Common myeloid progenitor, CD34-positive (primary cell): ENCODE measurements at regions not wholly inside any gene's neighbourhood (a gene's known extent, or its start where the extent isn't known, plus 50 kb on each side); places are given as distances from the start of the nearest gene placed in this dataset.

Experiments
- CTCF ChIA-PET: fragments of 350-600 bp; sonication (Branson Sonifier 250); formaldehyde crosslinking; loops from one replicate; lab custom pipeline; 2021; ENCODE audit warnings: antibody characterized with exemption; lab: Charles Lee
- POLR2A ChIA-PET: fragments of 350-600 bp; sonication (Branson Sonifier 250); formaldehyde crosslinking; loops from one replicate; lab custom pipeline; 2021; ENCODE audit warnings: antibody characterized with exemption; lab: Charles Lee
- DNase-seq, 3 donors: peaks; one replicate each; pipeline versions ENCODE4 v3.0.0 to v3.0.0-alpha.2; 2013
- H3K27ac ChIP-seq, 2 experiments: 1 replicate in 1 of 2; 2 replicates in 1 of 2; pipeline ENCODE4 v1.7.0; 2013; ENCODE audit warnings: inconsistent platforms in 2 of 2, low read length in 2 of 2, mild to moderate bottlenecking in 2 of 2, low read depth in 1 of 2, moderate library complexity in 1 of 2; ENCODE audit not compliant: severe bottlenecking in 2 of 2, insufficient read depth in 1 of 2, poor library complexity in 1 of 2
- H3K27me3 ChIP-seq, 5 experiments: replicated peaks in 2 of 5; 1 replicate in 3 of 5; 2 replicates in 2 of 5; pipeline versions ENCODE4 v1.6.1 to v1.7.0; 2013; ENCODE audit warnings: low read length in 4 of 5, mild to moderate bottlenecking in 2 of 5, moderate library complexity in 2 of 5, inconsistent platforms in 1 of 5; ENCODE audit not compliant: insufficient read depth in 5 of 5, control insufficient read depth in 4 of 5
- H3K36me3 ChIP-seq, 4 experiments: 1 replicate in 2 of 4; 2 replicates in 2 of 4; pipeline versions ENCODE4 v1.6.1 to v1.7.0; 2013; ENCODE audit warnings: low read length in 3 of 4, control low read depth in 1 of 4, mild to moderate bottlenecking in 1 of 4; ENCODE audit not compliant: control insufficient read depth in 4 of 4, insufficient read depth in 4 of 4
- H3K4me1 ChIP-seq, 4 experiments: 1 replicate in 3 of 4; 2 replicates in 1 of 4; pipeline versions ENCODE4 v1.6.1 to v1.7.1; 2013; ENCODE audit warnings: low read length in 3 of 4, mild to moderate bottlenecking in 3 of 4, control low read depth in 1 of 4, inconsistent platforms in 1 of 4, moderate library complexity in 1 of 4; ENCODE audit not compliant: control insufficient read depth in 4 of 4, insufficient read depth in 4 of 4; ENCODE audit errors: control extremely low read depth in 1 of 4
- H3K4me3 ChIP-seq, 7 experiments: 1 replicate in 4 of 7; 2 replicates in 3 of 7; pipeline versions ENCODE4 v1.5.1 to v1.7.0; 2013; ENCODE audit warnings: mild to moderate bottlenecking in 7 of 7, low read length in 6 of 7, moderate library complexity in 6 of 7, inconsistent platforms in 2 of 7, low read depth in 2 of 7, control low read depth in 1 of 7; ENCODE audit not compliant: insufficient read depth in 4 of 7, control insufficient read depth in 1 of 7; ENCODE audit errors: extremely low read depth in 1 of 7
- H3K9me3 ChIP-seq, 5 experiments: 1 replicate in 4 of 5; 2 replicates in 1 of 5; pipeline versions ENCODE4 v1.6.1 to v1.7.1; 2013; ENCODE audit warnings: low read length in 4 of 5, mild to moderate bottlenecking in 2 of 5, inconsistent platforms in 1 of 5, low read depth in 1 of 5, moderate library complexity in 1 of 5; ENCODE audit not compliant: control insufficient read depth in 4 of 5, insufficient read depth in 2 of 5; ENCODE audit errors: control extremely low read depth in 1 of 5
- WGBS: methylation state at CpG from one replicate; pipeline ENCODE4 v1.1.5; 2013; ENCODE audit not compliant: insufficient coverage; 5-methylcytosine and 5-hydroxymethylcytosine counted together

DNA sequence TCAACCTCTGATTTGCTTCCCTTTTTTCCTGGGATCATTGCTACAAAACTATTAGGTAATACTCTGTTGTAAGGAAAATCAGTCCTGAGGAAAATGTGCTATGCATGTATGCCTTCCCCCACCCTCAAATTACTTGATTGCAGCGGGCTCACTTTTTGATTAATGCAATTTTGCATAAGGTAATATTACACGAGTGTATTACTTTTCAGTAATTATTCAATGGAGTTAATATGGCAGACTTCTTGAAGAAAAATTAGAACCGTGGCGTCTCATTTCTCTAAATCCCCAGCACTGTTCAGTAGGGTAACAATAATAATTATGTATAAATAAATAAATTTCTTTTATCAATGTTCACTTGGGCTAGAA lies 527.6 kb upstream of the FANCL start:
- peak overlapping the region in 1 of 2 experiments; percentile 22 for H3K27ac ChIP-seq
- H3K9me3 ChIP-seq: no peaks in the 10 kb centered on the region
- no peak for DNase-seq
- peaks cover 18 to 68% (median 30%) of the 10 kb centered on the region in 4 experiments for H3K4me1 ChIP-seq
- H3K27me3 ChIP-seq: no peaks in the 10 kb centered on the region
- CTCF ChIA-PET: no interaction called here
- POLR2A ChIA-PET: interaction anchor here (0.7 kb wide), 1 partner anchor 11 kb away, joined by 5 read pairs; no protein-coding TSS in a partner anchor
- H3K36me3 ChIP-seq: peaks cover 0 to 3% (median 0%) of the 10 kb centered on the region in 4 experiments
- WGBS: no CpG with 5 or more reads among the region's 4 CpGs
- peak overlapping the region in 4 of 7 experiments; percentile 50 to 79 (median 64) for H3K4me3 ChIP-seq

DNA sequence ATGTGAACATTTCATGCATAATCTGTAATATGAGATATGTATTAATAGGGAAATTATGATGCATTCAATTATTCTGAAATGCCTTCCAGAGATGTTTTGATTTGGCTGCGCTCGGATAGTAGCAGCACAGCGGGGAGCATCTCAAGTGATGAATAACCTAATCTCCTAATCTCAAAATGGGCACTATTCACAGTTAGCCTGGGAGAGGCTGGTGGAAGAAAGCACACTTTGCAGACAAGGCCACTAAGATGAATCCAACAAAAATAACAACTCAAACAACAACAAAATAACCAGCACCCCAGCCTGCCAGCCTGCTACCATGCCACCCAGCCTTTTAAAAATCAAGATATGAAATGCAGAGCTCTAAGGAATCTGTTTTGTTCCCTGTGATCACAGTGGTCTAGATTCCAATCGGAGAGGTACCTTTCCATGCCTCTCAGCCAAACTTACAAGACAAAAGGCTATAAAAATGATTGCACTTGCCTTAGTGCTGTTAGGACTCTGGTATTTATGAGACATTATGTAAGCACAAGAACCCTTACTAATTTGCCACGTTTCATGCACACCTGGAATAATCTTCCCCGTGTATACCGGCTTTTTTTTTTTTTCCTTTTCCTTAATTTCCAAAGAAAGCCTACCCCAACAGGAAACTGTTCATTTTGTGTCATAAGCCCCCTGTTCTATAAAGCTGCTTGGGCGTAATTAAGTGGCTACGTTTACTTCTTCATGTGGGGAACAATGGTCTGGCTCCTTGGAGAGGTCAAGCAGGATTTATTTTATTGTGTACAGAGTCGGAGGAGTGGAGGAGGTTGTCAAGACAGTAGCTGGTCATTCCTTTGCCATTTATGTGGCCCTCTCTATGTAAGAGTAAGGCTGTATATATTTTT lies 526.9 kb upstream of the FANCL start:
- no peak for DNase-seq
- Histone ChIP-seq H3K4me3 (peak overlapping the region in 2 of 7 experiments; percentile 70 to 79), H3K9me3 (no peaks in the 10 kb centered on the region), H3K27me3 (no peaks in the 10 kb centered on the region), H3K27ac (peak overlapping the region in 1 of 2 experiments; percentile 14), H3K4me1 (peaks cover 22 to 74% (median 33%) of the 10 kb centered on the region in 4 experiments), H3K36me3 (peaks cover 0 to 3% (median 0%) of the 10 kb centered on the region in 4 experiments)
- 92% methylated on average over 4 of the region's 10 CpGs for WGBS
- CTCF ChIA-PET: no interaction called here
- POLR2A ChIA-PET: interaction anchor here (0.7 kb wide), 1 partner anchor 10 kb away, joined by 5 read pairs; no protein-coding TSS in a partner anchor

DNA sequence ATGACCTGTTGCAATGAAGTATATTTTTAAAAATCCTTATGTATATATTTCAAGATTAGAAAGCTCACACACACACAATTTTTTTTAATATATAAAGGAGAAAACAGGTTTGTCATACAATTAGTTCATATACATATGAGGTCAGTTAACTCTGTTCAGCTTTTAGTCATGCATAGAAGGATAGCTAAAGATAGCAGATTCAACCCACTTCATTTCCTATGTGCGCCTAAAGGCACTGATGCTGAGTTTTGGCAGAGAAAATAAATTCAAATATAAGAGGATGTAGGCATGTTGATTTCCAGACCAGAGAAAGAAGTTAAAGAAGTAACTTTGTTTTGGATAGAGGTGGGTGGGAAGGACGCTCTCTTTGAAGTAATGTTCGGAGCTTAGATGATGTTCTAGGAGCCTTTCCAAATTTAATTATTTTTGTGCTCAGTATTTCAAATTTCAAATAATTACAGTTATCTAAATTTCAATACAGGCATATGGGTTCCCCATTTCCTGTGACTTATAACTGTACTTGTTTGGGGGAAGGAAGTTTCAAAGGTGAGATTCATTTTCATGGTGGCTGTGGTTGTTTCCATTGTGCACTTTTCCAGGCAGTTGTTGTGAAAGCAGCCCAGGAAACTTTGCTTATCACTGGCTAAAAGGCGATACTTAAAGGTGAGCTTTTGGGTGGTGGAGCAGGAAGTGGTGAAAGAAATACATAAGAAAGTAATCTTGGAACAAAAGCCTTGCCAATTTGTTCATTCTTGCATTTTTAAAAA lies 523.4 kb upstream of the FANCL start:
- peaks cover 17 to 83% (median 43%) of the 10 kb centered on the region in 4 experiments for H3K4me1 ChIP-seq
- peak in 2 of 3 donors; percentile 52 to 71 for DNase-seq
- H3K4me3 ChIP-seq: peak overlapping the region in 5 of 7 experiments; percentile 34 to 63 (median 45)
- WGBS: 0% methylated on average over 1 of the region's 4 CpGs
- H3K27ac ChIP-seq: peak overlapping the region; percentile 62 to 67
- ChIA-PET CTCF (interaction anchor here (0.9 to 2.2 kb wide), 6 partner anchors 11 to 1796 kb away, joined by 3 to 8 read pairs (median 4); no protein-coding TSS in a partner anchor), POLR2A (interaction anchor here (0.8 kb wide), 1 partner anchor 33 kb away, joined by 3 read pairs; no protein-coding TSS in a partner anchor)
- no peaks in the 10 kb centered on the region for H3K36me3 ChIP-seq
- H3K27me3 ChIP-seq: no peaks in the 10 kb centered on the region
- no peaks in the 10 kb centered on the region for H3K9me3 ChIP-seq

DNA sequence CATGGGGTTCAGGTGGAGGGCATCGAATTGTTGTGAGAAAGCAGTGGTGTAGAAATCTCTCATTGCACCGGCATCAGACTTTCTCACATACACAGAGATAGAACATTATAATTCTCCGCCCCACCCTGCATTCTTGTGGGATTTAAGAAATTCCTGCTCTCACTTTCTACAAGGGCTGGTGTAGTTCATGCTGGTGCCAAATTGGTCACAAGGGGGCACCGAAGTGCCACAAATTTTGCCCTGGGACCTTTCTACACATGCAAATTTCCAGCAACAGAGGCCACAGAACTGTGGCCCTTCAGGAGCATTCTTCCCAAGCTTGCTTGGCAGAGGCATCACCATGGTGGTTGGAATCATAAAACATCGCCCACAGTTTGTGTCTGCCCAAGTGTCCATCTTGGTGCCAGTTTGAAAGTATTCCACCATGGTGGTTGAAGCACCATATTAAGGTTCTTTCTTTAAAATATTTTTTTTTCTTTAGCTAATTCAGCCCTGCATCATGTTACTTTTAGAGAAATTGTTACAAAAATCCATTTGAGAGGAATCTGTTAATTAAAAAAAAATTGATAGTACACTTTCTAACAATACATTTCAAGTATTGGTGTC lies 521.2 kb upstream of the FANCL start:
- H3K27me3 ChIP-seq: no peaks in the 10 kb centered on the region
- H3K4me1 ChIP-seq: peaks cover 24 to 85% (median 49%) of the 10 kb centered on the region in 4 experiments
- WGBS: 0% methylated on average over 2 of the region's 5 CpGs
- peak overlapping the region in 1 of 2 experiments; percentile 60 for H3K27ac ChIP-seq
- DNase-seq: peak; percentile 77 to 81 (median 80)
- H3K36me3 ChIP-seq: no peaks in the 10 kb centered on the region
- no peaks in the 10 kb centered on the region for H3K9me3 ChIP-seq
- CTCF ChIA-PET: interaction anchor here (0.7 to 2.3 kb wide), 11 partner anchors 9 to 1788 kb away, joined by 3 to 11 read pairs (median 5); no protein-coding TSS in a partner anchor
- H3K4me3 ChIP-seq: no peak overlapping the region
- POLR2A ChIA-PET: no interaction called here

DNA sequence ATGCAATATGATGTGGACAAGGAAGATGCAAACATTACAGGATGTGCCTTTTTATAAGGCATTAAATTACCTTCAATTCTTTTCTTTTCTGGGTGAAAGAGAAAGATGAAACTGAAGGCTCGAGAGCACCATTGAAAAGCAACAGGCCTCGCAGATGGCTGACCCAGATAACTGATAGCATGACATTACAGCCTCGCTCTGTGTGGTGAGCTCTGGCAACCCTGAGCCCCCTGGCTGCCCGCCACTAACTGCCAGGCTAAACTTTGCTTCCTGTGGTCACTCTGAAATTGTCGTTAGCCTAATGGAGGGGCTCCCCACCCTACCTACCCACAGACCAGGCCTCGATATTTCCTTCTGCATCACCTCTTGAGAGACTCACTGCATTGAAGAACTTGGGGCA lies 516.8 kb upstream of the FANCL start:
- H3K4me1 ChIP-seq: peaks cover 19 to 74% (median 32%) of the 10 kb centered on the region in 4 experiments
- POLR2A ChIA-PET: interaction anchor here (0.6 to 1.6 kb wide), 4 partner anchors 11 to 142 kb away, joined by 3 to 5 read pairs (median 4); no protein-coding TSS in a partner anchor
- CTCF ChIA-PET: interaction anchor here (0.8 to 2.5 kb wide), 7 partner anchors 11 to 187 kb away, joined by 3 to 9 read pairs (median 4); no protein-coding TSS in a partner anchor
- no peaks in the 10 kb centered on the region for H3K27me3 ChIP-seq
- DNase-seq: peak; percentile 59 to 93 (median 91)
- 14% methylated on average over 5 of the region's 6 CpGs for WGBS
- H3K36me3 ChIP-seq: no peaks in the 10 kb centered on the region
- peak overlapping the region in 4 of 7 experiments; percentile 6 to 54 (median 41) for H3K4me3 ChIP-seq
- peaks cover 0 to 1% (median 0%) of the 10 kb centered on the region in 5 experiments for H3K9me3 ChIP-seq
- peak overlapping the region; percentile 56 to 72 for H3K27ac ChIP-seq

DNA sequence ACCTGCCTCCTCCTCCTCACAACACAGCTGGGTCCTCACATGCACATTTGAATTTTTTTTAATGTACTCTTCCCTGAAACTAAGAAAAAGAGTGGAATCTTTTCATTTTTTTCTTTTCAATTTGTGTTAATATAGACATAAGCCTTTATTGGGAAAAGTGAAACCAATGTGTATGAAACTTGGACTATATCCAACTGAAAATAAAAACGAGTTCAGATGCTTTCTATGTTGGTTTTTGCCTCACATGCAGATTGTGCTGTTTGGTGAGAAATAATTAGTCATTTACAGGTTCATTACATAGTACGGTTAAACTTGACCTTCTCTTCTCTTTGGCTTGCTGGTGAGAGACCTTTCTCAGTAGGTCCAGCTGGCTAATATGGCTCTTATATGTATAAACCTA lies 515.2 kb upstream of the FANCL start:
- Histone ChIP-seq H3K27me3 (no peaks in the 10 kb centered on the region), H3K4me1 (peaks cover 16 to 58% (median 23%) of the 10 kb centered on the region in 4 experiments), H3K4me3 (peak overlapping the region in 6 of 7 experiments; percentile 8 to 56 (median 26)), H3K36me3 (peaks cover 0 to 4% (median 0%) of the 10 kb centered on the region in 4 experiments), H3K27ac (peak overlapping the region; percentile 2 to 72), H3K9me3 (peaks cover 0 to 11% (median 0%) of the 10 kb centered on the region in 5 experiments)
- ChIA-PET POLR2A (interaction anchor here (0.6 to 1.4 kb wide), 3 partner anchors 25 to 1801 kb away, joined by 3 to 4 read pairs (median 3); no protein-coding TSS in a partner anchor), CTCF (interaction anchor here (1.0 to 2.5 kb wide), 5 partner anchors 9 to 185 kb away, joined by 3 to 9 read pairs (median 3); no protein-coding TSS in a partner anchor)
- WGBS: no CpG with 5 or more reads among the region's 2 CpGs
- peak in 2 of 3 donors; percentile 65 to 72 for DNase-seq
